ENCODE measurements at regions not wholly inside any gene's neighbourhood (a gene's known extent, or its start where the extent isn't known, plus 50 kb on each side); places are given as distances from the start of the nearest gene placed in this dataset.

GRCh38 chr3:177516158-177517011 lies 319.1 kb upstream of the TBL1XR1 start:
- DNase-seq, result no peak

GRCh38 chr3:177517906-177518305 lies 320.6 kb upstream of the TBL1XR1 start:
- no peak for DNase-seq

GRCh38 chr3:177519588-177519987 lies 322.3 kb upstream of the TBL1XR1 start:
- DNase-seq, result no peak

GRCh38 chr3:177521305-177521704 lies 324.0 kb upstream of the TBL1XR1 start:
- no peak for DNase-seq

- DNase-seq, result no peak
Measured at GRCh38 chr3:177522051-177522450, 324.8 kb upstream of the TBL1XR1 start.

- DNase-seq, result no peak
Measured at GRCh38 chr3:177523067-177523675, 325.9 kb upstream of the TBL1XR1 start.

GRCh38 chr3:177523872-177524438 lies 326.7 kb upstream of the TBL1XR1 start:
- DNase-seq, result peak; percentile 4

- no peak for DNase-seq
Measured at GRCh38 chr3:177524742-177525141, 327.5 kb upstream of the TBL1XR1 start.

GRCh38 chr3:177525414-177525813 lies 328.1 kb upstream of the TBL1XR1 start:
- DNase-seq, result peak; percentile 2

GRCh38 chr3:177525987-177526712 lies 328.9 kb upstream of the TBL1XR1 start:
- DNase-seq, result peak; percentile 78

GRCh38 chr3:177527182-177527581 lies 329.9 kb upstream of the TBL1XR1 start:
- no peak for DNase-seq

GRCh38 chr3:177528306-177529070 lies 331.2 kb upstream of the TBL1XR1 start:
- no peak for DNase-seq

GRCh38 chr3:177529071-177529550 lies 331.8 kb upstream of the TBL1XR1 start:
- DNase-seq, result no peak

GRCh38 chr3:177529716-177530335 lies 332.5 kb upstream of the TBL1XR1 start:
- DNase-seq, result no peak

GRCh38 chr3:177530908-177531307 lies 333.6 kb upstream of the TBL1XR1 start:
- DNase-seq, result peak; percentile 41

- no peak for DNase-seq
Measured at GRCh38 chr3:177536873-177537272, 339.6 kb upstream of the TBL1XR1 start.

GRCh38 chr3:177537612-177538011 lies 340.3 kb upstream of the TBL1XR1 start:
- DNase-seq, result no peak

- no peak for DNase-seq
Measured at GRCh38 chr3:177538048-177538749, 340.9 kb upstream of the TBL1XR1 start.

- peak; percentile 52 for DNase-seq
Measured at GRCh38 chr3:177538750-177539730, 341.8 kb upstream of the TBL1XR1 start.

- DNase-seq, result no peak
Measured at GRCh38 chr3:177541541-177541940, 344.3 kb upstream of the TBL1XR1 start.
